ENCODE measurements at regions not wholly inside any gene's neighbourhood (a gene's known extent, or its start where the extent isn't known, plus 50 kb on each side); places are given as distances from the start of the nearest gene placed in this dataset.

DNA sequence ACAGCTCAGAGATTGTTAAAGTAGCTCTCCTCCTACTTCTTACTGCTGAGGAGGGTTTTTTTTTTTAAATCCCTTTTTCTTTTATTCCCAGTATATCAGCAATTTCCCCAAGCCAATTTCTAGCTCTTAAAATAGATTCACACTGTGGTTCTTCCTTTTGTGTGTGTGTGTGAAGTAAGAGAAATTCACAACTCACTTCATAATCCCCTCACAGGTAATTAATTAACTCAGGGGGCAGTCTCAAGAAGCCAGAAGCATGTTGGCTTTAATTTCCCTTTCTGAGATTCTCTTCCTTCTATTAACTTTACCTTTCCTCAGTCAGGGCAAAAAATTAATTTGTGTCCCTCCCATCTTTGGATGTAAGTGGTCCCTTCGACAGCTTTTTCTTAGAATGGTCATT, 71.0 kb upstream of the HMHB1 start:
- Histone ChIP-seq H3K79me2 (ENCODE audit: insufficient read depth, low read length) (no peaks in the 10 kb centered on the region), H3K4me3 (replicated peaks in 1 of 3; ENCODE audit: low read depth in 2 of 3, low read length in 3 of 3) (peak overlapping the region in 1 of 3 experiments; percentile 45), H3K27me3 (ENCODE audit: control insufficient read depth in 2 of 2, insufficient read depth in 2 of 2, low read length in 2 of 2) (no peaks in the 10 kb centered on the region), H4K20me1 (ENCODE audit: insufficient read depth, low read length) (no peaks in the 10 kb centered on the region), H3K9me3 (replicated peaks in 1 of 2; ENCODE audit: control insufficient read depth in 1 of 2, insufficient read depth in 1 of 2, low read length in 2 of 2) (no peaks in the 10 kb centered on the region), H3K9ac (ENCODE audit: insufficient read depth, low read length, poor library complexity, severe bottlenecking) (no peak overlapping the region), H2AFZ (ENCODE audit: insufficient read depth, low read depth, low read length, poor library complexity, severe bottlenecking) (no peak overlapping the region), H3K4me2 (replicated peaks; ENCODE audit: extremely low read depth, low read length, poor library complexity, severe bottlenecking) (peak overlapping the region; percentile 42), H3K4me1 (ENCODE audit: control insufficient read depth in 1 of 2, insufficient read depth in 2 of 2, low read length in 2 of 2) (peaks cover 10 to 15% of the 10 kb centered on the region in 2 donors), H3K36me3 (replicated peaks in 1 of 2; ENCODE audit: control insufficient read depth in 1 of 2, insufficient read depth in 2 of 2, low read length in 2 of 2) (no peaks in the 10 kb centered on the region), H3K27ac (ENCODE audit: low read depth in 1 of 2, low read length in 2 of 2) (peak overlapping the region in 1 of 2 donors; percentile 3)
- TF ChIP-seq, protein P1, sequence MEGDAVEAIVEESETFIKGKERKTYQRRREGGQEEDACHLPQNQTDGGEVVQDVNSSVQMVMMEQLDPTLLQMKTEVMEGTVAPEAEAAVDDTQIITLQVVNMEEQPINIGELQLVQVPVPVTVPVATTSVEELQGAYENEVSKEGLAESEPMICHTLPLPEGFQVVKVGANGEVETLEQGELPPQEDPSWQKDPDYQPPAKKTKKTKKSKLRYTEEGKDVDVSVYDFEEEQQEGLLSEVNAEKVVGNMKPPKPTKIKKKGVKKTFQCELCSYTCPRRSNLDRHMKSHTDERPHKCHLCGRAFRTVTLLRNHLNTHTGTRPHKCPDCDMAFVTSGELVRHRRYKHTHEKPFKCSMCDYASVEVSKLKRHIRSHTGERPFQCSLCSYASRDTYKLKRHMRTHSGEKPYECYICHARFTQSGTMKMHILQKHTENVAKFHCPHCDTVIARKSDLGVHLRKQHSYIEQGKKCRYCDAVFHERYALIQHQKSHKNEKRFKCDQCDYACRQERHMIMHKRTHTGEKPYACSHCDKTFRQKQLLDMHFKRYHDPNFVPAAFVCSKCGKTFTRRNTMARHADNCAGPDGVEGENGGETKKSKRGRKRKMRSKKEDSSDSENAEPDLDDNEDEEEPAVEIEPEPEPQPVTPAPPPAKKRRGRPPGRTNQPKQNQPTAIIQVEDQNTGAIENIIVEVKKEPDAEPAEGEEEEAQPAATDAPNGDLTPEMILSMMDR (IDR thresholded peaks at IDR 0.05): no peak
- Mint-ChIP-seq H3K27ac (peak overlapping the region in 2 of 7 donors; percentile 30 to 37), H3K4me3 (peak overlapping the region in 1 of 2 donors; percentile 67), H3K27me3 (ENCODE audit: low read depth in 3 of 3) (peaks cover 0 to 2% (median 2%) of the 10 kb centered on the region in 3 donors), H3K9me3 (peaks cover 0 to 3% (median 0%) of the 10 kb centered on the region in 7 donors), H3K36me3 (no peaks in the 10 kb centered on the region), H3K4me1 (peaks cover 11% of the 10 kb centered on the region)
- no CpG with 5 or more reads among the region's 1 CpG for WGBS (ENCODE audit: insufficient coverage)
- intact Hi-C loops (cut with micrococcal nuclease): no loop called here
- DNase-seq: peak in 1 of 3 donors; percentile 5

DNA sequence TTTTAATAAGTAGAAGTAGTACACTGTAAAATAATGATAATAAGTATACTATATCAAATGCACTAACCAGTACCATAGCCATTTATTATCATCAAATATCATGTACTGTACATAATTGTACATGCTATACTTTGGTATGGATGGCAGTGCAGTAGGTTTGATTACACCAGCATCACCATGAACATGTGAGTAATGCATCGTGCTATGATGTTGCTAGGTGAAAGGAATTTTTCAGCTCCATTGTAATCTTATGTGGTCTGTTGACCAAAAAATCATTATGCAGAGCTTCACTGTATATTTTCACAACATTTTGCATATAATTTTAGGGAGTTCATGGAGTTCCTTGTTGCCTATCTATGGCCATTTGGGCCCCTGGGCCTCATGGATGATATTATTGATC, 72.2 kb upstream of the HMHB1 start:
- no peak overlapping the region for H3K9ac ChIP-seq (ENCODE audit: insufficient read depth, low read length, poor library complexity, severe bottlenecking)
- no peak overlapping the region for H3K4me3 Mint-ChIP-seq
- intact Hi-C loops (cut with micrococcal nuclease): no loop called here
- 80% methylated on average over 1 of the region's 1 CpG for WGBS (ENCODE audit: insufficient coverage)
- no peak overlapping the region for H2AFZ ChIP-seq (ENCODE audit: insufficient read depth, low read depth, low read length, poor library complexity, severe bottlenecking)
- H3K27me3 Mint-ChIP-seq (ENCODE audit: low read depth in 3 of 3): peaks cover 0 to 2% (median 2%) of the 10 kb centered on the region in 3 donors
- no peaks in the 10 kb centered on the region for H3K36me3 ChIP-seq (replicated peaks in 1 of 2; ENCODE audit: control insufficient read depth in 1 of 2, insufficient read depth in 2 of 2, low read length in 2 of 2)
- no peak for DNase-seq
- H3K4me3 ChIP-seq (replicated peaks in 1 of 3; ENCODE audit: low read depth in 2 of 3, low read length in 3 of 3): no peak overlapping the region
- TF ChIP-seq, protein P1 (IDR thresholded peaks at IDR 0.05): no peak
- H3K4me1 ChIP-seq (ENCODE audit: control insufficient read depth in 1 of 2, insufficient read depth in 2 of 2, low read length in 2 of 2): peaks cover 10 to 15% of the 10 kb centered on the region in 2 donors
- H3K27ac ChIP-seq (ENCODE audit: low read depth in 1 of 2, low read length in 2 of 2): no peak overlapping the region
- H4K20me1 ChIP-seq (ENCODE audit: insufficient read depth, low read length): no peaks in the 10 kb centered on the region
- no peak overlapping the region for H3K27ac Mint-ChIP-seq
- H3K79me2 ChIP-seq (ENCODE audit: insufficient read depth, low read length): no peaks in the 10 kb centered on the region
- peaks cover 0 to 3% (median 0%) of the 10 kb centered on the region in 7 donors for H3K9me3 Mint-ChIP-seq
- H3K36me3 Mint-ChIP-seq: no peaks in the 10 kb centered on the region
- H3K4me1 Mint-ChIP-seq: peaks cover 11% of the 10 kb centered on the region
- no peak overlapping the region for H3K4me2 ChIP-seq (replicated peaks; ENCODE audit: extremely low read depth, low read length, poor library complexity, severe bottlenecking)
- no peaks in the 10 kb centered on the region for H3K9me3 ChIP-seq (replicated peaks in 1 of 2; ENCODE audit: control insufficient read depth in 1 of 2, insufficient read depth in 1 of 2, low read length in 2 of 2)
- H3K27me3 ChIP-seq (ENCODE audit: control insufficient read depth in 2 of 2, insufficient read depth in 2 of 2, low read length in 2 of 2): no peaks in the 10 kb centered on the region
